ENCODE measurements at regions not wholly inside any gene's neighbourhood (a gene's known extent, or its start where the extent isn't known, plus 50 kb on each side); places are given as distances from the start of the nearest gene placed in this dataset.

GRCh38 chr1:218835609-218836008 lies 338.1 kb upstream of the LYPLAL1 start:
- no peak for DNase-seq

GRCh38 chr1:218836264-218836663 lies 337.4 kb upstream of the LYPLAL1 start:
- no peaks in the 10 kb centered on the region for H3K27me3 ChIP-seq
- H3K9me3 ChIP-seq, result no peaks in the 10 kb centered on the region
- intact Hi-C loops (cut with DNase I; ENCODE audit: low total_unique reads), result no loop called here
- H3K36me3 ChIP-seq, result no peaks in the 10 kb centered on the region
- no peak overlapping the region for H3K27ac ChIP-seq
- no peak for DNase-seq
- TF ChIP-seq CTCF (IDR thresholded peaks at IDR 0.05) (no peak), POLR2A (IDR thresholded peaks at IDR 0.05) (no peak)
- H3K4me1 ChIP-seq, result no peaks in the 10 kb centered on the region
- H3K4me3 ChIP-seq, result no peak overlapping the region

More at GRCh38 chr1:218835609-218836008, 338.1 kb upstream of the LYPLAL1 start:
- Histone ChIP-seq H3K9me3 (no peaks in the 10 kb centered on the region), H3K4me1 (no peaks in the 10 kb centered on the region), H3K4me3 (no peak overlapping the region), H3K27ac (no peak overlapping the region), H3K36me3 (no peaks in the 10 kb centered on the region), H3K27me3 (no peaks in the 10 kb centered on the region)
- TF ChIP-seq POLR2A (IDR thresholded peaks at IDR 0.05), result no peak
- no peak for TF ChIP-seq CTCF (IDR thresholded peaks at IDR 0.05)
- intact Hi-C loops (cut with DNase I; ENCODE audit: low total_unique reads), result no loop called here

GRCh38 chr1:218837051-218837450 lies 336.6 kb upstream of the LYPLAL1 start:
- H3K4me1 ChIP-seq, result no peaks in the 10 kb centered on the region
- H3K4me3 ChIP-seq, result no peak overlapping the region
- H3K9me3 ChIP-seq, result no peaks in the 10 kb centered on the region
- H3K27me3 ChIP-seq, result no peaks in the 10 kb centered on the region
- DNase-seq, result no peak
- no peak overlapping the region for H3K27ac ChIP-seq
- TF ChIP-seq CTCF (IDR thresholded peaks at IDR 0.05) (no peak), POLR2A (IDR thresholded peaks at IDR 0.05) (no peak)
- no peaks in the 10 kb centered on the region for H3K36me3 ChIP-seq
- intact Hi-C loops (cut with DNase I; ENCODE audit: low total_unique reads), result no loop called here

- no peak overlapping the region for H3K4me3 ChIP-seq
- no peaks in the 10 kb centered on the region for H3K4me1 ChIP-seq
- H3K27me3 ChIP-seq, result no peaks in the 10 kb centered on the region
- DNase-seq, result no peak
- TF ChIP-seq POLR2A (IDR thresholded peaks at IDR 0.05) (no peak), CTCF (IDR thresholded peaks at IDR 0.05) (no peak)
- H3K27ac ChIP-seq, result no peak overlapping the region
- H3K9me3 ChIP-seq, result no peaks in the 10 kb centered on the region
- intact Hi-C loops (cut with DNase I; ENCODE audit: low total_unique reads), result no loop called here
- H3K36me3 ChIP-seq, result no peaks in the 10 kb centered on the region
These were observed 328.1 kb upstream of the LYPLAL1 start for GRCh38 chr1:218845589-218845988.

GRCh38 chr1:218846181-218846580 lies 327.5 kb upstream of the LYPLAL1 start:
- TF ChIP-seq CTCF (IDR thresholded peaks at IDR 0.05) (no peak), POLR2A (IDR thresholded peaks at IDR 0.05) (no peak)
- no peaks in the 10 kb centered on the region for H3K36me3 ChIP-seq
- H3K4me3 ChIP-seq, result no peak overlapping the region
- no peaks in the 10 kb centered on the region for H3K4me1 ChIP-seq
- no peaks in the 10 kb centered on the region for H3K9me3 ChIP-seq
- intact Hi-C loops (cut with DNase I; ENCODE audit: low total_unique reads), result no loop called here
- H3K27ac ChIP-seq, result no peak overlapping the region
- no peaks in the 10 kb centered on the region for H3K27me3 ChIP-seq
- no peak for DNase-seq

Measured in uterus (tissue), 3 donors.